Umbilical cord (tissue), 1 donor: ENCODE measurements at regions not wholly inside any gene's neighbourhood (a gene's known extent, or its start where the extent isn't known, plus 50 kb on each side); places are given as distances from the start of the nearest gene placed in this dataset.

ENCODE experiments used
- DNase-seq: peaks from one replicate; pipeline ENCODE4 v3.0.0-alpha.2; 2015; ENCODE audit warnings: low spot score

DNA sequence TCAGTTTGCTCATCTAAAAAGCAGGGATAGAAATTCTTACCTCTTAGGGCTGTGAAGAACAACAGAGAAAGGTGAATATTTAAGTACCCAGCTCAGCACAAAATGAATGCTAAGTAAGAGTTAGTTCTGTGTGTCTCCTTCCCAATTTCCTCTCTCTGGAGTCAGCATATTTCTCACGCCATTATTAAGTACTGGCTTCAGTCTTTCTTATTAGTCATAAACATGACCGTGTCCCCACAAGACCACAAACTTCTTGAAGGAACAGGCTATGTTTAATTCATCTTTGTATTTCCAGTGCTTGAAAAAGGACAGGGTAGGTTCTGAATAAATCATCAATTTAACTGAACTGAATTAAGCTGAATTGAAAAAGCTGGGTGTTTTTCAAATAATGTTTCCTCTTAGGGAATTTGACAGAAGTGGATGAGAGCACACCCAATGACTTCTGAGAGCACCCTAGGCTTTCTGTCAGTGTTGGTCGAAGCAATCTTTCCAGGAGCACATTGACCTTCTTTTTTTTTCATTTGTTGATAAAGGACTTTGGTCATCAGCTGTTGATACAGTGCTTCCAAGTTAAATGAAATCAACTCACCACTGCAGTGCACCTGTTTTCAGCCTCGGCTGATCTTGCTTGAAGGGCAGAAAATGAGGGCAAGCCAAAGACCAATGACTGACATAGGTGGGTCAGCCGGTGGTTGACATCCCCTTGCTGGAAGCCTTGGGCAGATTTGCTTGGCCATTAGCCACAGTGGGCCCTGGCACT is 324.6 kb downstream of the MFSD1 start:
- no peak for DNase-seq

DNA sequence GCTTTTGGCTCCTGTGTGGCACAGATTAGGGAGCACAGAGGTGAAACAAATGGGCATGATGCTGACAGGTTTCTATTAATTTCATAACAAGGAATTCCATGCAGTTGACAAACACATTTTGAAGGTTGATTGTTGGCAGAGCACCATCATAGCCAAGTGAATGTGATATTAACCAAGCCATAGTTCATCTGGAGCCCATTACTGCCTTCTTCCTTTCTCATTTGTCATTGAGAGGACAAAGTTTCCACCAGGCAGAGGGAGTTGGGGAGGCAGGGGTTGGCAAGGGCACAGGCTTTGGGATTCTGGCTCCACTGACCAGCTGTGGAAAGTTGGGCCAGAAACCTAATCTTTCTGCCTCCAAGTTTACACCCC is 325.2 kb downstream of the MFSD1 start:
- DNase-seq: no peak

- DNase-seq: peak; percentile 10
These were observed 326.8 kb downstream of the MFSD1 start for GRCh38 chr3:159128628-159129027.

- no peak for DNase-seq
These were observed 328.3 kb downstream of the MFSD1 start for GRCh38 chr3:159130108-159130507.

DNA sequence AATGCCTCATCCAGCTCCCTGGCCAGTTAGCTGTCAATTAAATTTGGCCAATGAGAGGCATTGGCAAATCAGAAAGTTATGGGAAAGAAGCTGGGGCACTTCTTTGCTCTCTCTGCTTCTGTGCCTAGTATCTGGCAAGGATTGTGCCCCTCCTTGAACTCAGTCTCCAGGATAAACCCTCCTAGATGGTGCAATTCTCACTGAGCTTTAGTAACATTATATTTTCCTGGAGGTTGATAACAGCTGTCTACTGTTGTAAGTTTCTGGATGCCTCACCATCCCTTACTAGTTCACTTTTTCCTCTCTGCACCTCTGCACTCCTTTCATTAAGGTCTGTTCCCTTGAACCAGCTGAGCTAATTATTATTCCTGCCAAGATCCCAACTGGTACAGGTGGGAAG is 329.5 kb downstream of the MFSD1 start:
- DNase-seq: no peak

GRCh38 chr3:159137949-159138348 is 336.1 kb downstream of the MFSD1 start:
- no peak for DNase-seq

GRCh38 chr3:159139326-159139725 is 337.5 kb downstream of the MFSD1 start:
- no peak for DNase-seq

DNA sequence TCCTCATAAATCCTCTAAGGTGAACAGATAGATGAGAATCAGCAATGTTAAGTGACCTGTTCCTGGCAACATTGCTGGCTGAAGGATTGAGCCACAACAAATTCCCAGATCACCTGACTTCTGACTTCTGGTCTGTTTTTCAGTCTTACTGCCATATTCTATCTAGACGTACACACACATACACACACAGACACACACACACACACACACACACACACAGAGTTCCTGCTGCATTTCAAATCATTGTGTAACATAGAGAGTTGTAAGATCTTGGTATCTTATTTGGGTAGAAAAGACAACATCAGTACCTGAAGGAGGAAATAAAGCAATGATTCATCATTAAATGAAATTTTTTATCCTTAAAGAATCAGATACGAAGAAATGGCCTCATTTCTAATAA is 342.6 kb downstream of the MFSD1 start:
- DNase-seq: no peak

DNA sequence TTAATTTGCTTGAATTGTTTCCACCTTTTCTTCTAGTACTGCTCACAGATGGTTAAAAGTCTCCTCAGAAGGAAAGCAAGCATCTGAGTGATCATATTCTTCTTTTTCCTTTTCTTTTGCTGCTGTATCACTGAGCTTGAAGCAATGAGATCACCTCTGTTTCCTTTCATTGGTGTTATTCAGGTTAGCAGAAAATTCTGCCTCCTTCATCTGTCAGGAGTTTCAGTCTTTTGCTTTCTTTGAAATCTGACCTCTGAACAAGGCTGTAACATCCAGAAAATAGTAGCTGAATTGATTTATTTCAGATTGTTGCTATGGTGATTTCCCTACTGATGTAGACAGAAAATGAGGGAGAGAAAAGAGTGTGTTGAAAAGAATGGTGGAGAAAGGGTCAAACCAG is 343.0 kb downstream of the MFSD1 start:
- DNase-seq: no peak

DNA sequence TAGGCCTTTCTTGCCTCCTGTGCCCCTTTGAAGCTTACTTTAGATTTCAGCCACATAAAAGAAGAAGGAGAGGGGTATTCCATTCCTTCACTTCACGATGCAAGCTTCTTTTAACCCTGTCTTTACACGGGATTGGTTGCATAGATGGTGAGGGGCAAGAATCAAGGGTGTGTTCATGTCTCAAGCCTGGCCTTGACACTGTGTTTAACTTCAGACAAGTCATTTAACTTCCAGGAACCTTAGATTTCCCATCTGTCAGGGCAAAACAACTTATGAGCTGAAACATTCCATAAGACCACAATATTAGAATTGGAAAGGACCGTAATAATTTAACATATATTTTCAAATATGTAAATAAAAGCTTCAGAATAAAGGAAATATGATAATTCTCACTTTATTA is 344.5 kb downstream of the MFSD1 start:
- DNase-seq: no peak

- no peak for DNase-seq
These were observed 345.1 kb downstream of the MFSD1 start for GRCh38 chr3:159146856-159147435.

DNA sequence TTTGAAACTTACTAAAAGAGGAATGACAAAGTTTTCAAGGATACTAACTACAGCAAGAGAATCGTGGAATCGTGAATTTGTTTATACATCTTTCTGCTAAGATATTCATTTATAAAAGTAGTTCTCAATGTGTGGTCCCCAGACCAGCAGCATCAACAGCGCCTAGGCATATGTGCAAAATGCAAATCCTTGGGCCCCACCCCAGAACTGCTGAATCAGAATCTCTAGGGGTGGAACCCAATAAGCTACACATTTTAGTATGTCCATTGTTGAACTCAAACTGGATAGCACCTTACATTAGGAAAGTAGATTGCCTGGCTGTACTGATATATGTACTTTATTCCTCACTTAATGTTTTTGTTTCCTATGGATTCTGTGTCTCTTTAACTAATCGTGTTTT is 346.0 kb downstream of the MFSD1 start:
- no peak for DNase-seq

GRCh38 chr3:159148466-159148865 is 346.6 kb downstream of the MFSD1 start:
- no peak for DNase-seq

DNA sequence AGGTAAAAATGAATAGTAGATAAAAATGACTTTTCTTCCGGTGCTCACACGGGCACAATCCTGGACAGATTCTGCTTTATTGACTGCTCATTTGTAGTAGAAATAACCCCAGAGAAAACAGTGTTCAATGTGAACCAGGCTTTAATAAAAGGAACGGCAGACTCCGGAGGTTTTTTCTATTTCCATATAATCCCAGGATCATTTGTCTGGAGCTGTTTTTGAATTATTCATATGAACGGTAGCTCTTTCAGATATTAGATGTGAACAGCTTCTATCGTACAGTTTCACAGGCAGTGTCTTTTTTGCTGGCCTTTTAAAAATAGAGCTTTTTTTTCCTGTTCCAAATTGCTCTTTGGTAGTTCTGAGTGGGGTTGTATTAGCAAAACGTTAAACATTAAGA is 347.3 kb downstream of the MFSD1 start:
- no peak for DNase-seq

- DNase-seq: no peak
These were observed 347.8 kb downstream of the MFSD1 start for GRCh38 chr3:159149633-159150032.

- DNase-seq: no peak
These were observed 348.3 kb downstream of the MFSD1 start for GRCh38 chr3:159150180-159150579.

GRCh38 chr3:159151130-159151529 is 349.3 kb downstream of the MFSD1 start:
- DNase-seq: no peak

- no peak for DNase-seq
These were observed 355.4 kb downstream of the MFSD1 start for GRCh38 chr3:159157275-159157674.

DNA sequence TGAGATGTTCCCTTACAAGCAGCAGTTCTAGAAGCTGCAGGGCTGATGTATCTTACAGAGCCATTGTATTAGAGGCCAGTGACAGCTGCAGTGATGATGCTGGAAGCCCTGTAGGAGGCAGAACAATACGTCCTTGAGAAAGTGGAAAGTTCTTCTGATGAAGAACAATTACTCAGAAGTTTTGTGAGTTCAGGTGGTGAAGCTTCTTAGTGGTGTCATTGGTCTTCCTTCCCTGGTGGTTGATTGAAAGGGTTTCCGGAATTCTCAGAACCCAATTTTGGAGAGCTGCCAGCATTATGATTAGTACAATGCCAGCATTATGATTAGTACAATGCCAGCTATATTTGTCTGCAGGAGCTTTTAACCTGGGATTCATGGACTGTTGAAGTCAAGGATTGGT is 356.4 kb downstream of the MFSD1 start:
- no peak for DNase-seq

DNA sequence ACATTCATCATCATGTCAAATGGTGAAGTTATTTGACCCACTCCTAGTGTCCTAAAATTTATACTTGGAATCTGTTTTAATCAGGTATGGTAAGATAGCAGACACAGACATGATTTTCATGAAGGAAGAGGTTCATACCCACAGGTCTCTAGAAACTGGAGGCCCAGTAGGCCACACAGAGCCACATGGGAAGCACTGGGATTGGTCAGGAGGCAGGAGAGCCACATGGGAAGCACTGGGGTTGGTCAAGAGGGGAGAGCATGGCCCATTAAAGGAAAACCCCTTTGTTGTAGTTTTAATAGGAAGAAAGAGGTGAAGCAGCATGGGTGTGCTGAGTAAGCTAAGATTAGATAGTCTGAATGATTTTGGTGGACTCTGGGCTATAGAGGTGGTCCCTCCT is 356.9 kb downstream of the MFSD1 start:
- no peak for DNase-seq

DNA sequence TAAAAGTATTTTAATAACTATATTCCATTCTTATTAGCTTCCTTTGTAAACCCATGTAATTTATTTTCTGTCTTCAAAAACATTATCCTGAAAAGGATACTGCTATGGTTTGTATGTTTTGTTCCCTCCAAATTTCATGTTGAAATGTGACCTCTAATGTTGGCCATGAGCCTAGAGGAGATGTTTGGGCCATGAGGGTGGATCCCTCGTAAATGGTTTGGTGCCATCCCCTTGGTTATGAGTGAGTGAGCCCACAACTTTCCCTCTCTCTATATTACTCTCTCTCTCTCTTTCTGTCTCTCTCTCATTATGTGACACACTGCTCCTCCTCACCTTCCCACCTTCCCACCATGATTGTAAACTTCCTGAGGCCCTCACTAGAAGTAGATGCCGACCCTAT is 357.7 kb downstream of the MFSD1 start:
- DNase-seq: no peak

- no peak for DNase-seq
These were observed 361.8 kb downstream of the MFSD1 start for GRCh38 chr3:159163656-159164055.

DNA sequence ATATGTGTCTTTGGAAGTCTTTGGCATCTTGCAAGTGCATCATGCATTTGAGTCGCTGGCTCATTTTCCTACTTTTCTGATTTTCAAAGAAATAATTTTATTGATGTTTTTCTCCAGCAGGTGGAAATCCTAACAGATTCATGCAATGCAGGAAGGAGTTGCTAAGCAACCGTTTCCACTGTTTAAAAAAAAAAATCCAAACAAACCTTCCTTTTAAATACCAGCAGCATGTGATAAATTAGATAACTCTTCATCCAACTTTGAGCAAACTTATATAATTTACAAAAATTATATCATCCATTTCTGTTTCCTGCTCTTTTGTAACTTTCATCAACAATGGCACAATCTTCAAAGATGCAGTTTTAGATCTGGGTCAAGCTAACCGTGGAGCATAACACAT is 364.1 kb downstream of the MFSD1 start:
- no peak for DNase-seq
